HG03095 (cell line): ENCODE measurements at regions not wholly inside any gene's neighbourhood (a gene's known extent, or its start where the extent isn't known, plus 50 kb on each side); places are given as distances from the start of the nearest gene placed in this dataset.
"Not testable (repeated sequence)": the region's sequence is repeated elsewhere in the genome, so short reads cannot be mapped to it uniquely, and the experiment has no call there.

ENCODE experiments used
- ATAC-seq: cut with Tn5 transposase; IDR thresholded peaks from one replicate; pipeline ENCODE4 v1.9.1; 2021; ENCODE audit warnings: moderate library complexity; ENCODE audit not compliant: unreplicated experiment

DNA sequence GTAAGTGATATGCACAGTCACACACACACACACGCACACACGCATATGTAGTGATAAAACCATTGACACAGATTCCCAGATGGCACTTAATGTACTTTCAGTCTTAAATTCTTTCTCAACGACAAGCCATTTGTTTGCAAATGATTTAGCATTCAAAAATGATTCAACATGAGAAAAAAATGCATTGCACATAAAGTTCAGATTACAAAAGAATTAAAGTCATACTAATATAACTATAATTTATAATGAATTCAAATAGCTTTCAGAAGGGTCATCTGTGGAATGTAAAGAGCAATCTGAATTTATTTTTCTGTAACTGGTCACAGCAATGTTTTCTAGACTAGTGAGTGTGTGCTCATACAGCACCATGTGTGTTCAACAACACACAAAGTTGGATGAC lies 521.6 kb upstream of the ZNF337 start:
- no peak for ATAC-seq

DNA sequence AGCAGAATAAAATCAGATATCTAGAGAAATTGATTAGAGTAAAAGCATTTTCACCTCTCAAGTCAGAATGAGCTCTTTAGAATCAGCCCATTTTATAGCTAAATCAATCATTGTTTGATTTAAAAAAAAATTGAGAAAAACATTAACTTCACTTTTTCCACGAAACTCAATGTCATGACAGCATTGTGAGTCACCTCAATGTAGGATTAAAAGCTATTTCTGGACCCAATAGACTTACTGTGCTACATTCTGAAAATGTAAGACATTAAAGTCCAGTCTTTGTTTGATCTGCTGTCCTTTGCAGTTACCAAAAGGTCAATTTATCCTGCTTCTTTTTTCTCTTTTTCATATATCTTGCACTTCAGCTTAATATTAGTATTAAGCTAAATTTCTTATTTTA lies 519.4 kb upstream of the ZNF337 start:
- ATAC-seq: no peak

DNA sequence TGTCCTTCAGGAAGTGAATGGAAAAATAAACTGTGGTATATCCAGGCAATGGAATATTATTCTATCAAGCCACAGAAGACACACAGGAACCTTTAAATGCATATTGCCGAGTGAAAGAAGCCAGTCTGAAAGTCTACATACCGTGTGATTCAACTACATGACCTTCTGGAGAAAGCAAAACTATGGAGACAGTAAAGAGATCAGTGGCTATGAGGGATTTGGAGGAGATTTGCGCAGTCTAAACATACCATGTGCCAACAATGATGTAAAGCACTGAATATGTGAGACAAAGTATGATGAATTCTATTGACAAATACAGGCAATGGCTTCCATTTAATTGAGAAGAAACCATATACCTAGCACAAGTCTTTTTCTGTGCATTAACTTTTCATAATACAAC lies 518.3 kb upstream of the ZNF337 start:
- no peak for ATAC-seq

DNA sequence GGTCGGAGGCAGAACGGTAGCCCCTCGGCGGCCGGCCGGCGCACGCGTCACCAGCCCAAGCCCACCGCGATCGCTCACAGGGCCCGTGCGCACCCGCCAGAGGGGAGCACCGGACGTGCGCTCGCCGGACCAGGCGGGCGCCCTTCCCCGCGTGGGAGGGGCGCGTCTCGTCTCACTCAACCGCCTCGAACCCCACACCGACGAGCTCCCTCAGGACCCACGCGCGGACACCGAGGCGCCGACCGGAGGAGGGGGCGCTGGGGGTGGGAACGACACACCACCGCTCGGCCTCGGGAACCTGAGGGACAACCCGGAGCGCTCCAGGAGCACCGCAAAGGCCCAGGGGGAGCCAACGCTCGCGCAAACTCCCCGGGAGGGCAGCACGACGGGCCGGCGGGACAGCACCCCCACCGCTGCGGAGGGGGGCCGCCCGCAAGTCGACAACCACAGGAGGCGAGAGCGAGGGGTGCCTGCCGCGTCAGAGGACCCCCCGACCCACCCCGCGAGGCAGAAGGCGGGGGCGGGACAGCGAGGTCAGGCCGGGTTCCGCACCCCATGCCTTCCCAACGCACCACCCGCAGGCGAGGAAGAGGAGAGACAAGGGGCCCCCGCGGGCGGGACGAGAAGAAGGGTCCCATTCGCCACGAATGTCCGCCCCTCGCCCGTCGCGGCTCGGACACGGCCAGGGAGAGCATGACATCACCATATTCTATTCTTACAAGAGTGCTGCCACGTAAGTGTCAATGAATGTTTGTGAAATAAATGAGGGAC lies 512.7 kb upstream of the ZNF337 start:
- ATAC-seq: no peak

DNA sequence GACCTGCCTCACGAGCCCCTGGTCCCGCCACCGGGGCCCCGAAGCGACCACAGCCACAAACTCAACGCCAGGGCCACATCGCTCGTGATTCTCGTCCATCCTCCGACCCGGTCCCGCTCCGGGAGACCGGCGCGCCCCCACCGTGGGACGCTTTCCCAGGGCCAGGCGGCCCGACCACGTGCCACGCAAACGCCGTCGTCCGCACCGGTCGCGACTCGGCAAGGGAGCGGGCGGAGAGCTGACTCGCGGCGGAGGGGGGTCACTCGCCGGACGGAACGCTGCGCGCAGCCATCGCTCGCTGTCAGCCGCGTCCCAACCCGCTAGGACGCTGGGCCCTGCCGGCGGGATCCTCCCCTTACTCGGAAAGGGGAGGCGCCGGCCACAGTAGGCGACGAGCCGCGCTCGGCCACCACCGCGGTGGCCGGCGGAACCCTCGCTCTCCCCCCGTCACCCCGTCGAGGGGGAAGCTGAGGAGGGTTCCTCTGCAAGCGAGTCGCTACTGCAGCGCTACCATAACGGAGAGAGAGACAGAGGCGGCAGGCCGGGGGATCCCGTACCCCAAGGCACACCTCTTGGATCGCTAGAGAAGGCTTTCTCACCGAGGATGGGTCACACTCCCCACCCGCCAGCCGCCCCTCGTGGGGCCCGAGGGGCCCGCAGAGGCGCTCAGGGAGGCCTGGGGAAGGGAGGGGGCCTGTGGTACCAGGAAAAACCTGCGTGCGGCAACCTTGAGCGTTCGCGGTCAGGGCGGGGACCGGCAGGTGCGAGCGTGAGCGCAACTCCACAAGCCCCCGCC lies 511.8 kb upstream of the ZNF337 start:
- no peak for ATAC-seq

DNA sequence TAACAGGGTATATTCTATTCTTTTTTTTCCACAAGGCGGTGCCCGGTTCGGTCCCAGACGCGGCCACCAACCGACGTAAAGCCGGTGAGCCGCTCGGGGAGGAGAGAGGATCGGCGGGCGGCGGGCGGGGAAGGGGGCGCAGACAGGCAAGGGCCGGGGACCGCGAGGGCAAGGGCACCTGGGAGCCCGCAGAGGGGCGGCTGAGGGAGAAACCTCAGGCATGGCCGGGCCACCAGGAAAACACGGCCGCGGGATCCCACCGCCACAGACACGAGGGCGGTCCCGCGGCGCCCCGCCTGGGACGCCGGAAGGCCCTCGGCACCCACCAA lies 511.3 kb upstream of the ZNF337 start:
- not testable (repeated sequence) for ATAC-seq

DNA sequence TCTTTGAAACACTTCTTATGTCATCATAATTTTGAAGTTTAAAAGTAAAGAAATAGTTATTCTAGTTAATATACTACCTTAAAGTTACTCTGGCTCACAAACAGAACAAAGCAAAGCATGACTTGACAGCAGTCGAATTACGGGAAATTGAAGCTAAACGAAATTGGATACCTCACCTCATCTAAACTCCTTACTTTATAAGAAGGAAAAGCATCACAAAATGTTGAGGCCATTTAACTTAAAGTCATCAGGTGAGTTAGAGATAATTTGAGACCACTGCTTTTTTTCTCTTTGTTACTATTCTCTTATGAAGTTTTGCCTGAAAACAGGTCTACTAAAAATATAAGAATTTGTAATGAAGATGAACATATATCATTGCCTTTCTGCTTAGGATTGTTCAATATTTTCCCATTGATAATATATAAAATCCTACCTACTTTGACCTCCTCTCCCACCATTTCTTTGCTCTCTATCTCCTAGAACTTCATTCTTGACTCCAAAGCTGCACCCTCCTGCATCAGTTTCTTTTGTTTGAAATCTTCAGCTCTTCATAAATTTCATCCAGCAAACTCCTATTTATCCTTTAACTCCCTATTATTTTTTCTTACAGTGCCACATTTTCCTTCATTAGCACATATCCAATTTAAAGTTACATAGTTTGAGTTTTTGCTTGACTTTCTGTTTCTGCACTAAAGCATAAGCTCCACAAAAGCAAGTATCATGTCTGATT lies 510.7 kb upstream of the ZNF337 start:
- ATAC-seq: no peak

DNA sequence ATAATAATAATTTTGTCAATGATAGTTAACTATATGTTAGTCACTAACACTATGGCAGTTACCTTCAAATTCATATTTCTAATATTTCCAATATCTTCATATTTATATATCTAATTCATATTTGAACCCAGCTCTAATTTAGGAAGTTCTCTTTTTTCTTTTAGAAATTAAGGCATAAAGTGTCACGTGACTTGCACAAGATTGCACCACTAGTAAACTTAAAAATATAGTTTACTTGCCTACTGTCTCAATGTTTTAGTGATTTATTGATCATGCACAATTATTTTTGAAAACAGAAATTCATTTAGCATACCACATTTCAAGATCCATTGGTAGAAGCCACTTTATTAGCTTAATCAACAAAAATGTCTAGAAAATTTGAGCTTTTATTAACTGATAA lies 508.7 kb upstream of the ZNF337 start:
- ATAC-seq: no peak

DNA sequence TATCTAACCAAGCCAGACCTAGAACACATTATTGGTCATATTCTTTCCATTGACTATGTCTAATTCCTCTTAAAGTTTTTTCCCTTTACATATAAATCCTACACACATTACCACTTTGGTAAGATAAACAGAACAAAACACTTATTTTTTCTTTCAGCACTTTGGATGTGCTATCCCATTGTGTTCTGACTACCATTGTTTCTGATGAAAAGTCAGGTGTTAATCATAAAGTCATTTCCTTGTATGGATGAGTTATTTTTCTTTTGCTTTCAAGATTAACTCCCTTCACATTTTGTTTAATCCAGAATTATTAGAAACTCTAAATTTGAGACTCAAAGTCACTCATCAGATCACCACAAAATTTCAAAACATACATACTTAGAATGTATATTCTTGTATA lies 504.4 kb upstream of the ZNF337 start:
- ATAC-seq: not testable (repeated sequence)

DNA sequence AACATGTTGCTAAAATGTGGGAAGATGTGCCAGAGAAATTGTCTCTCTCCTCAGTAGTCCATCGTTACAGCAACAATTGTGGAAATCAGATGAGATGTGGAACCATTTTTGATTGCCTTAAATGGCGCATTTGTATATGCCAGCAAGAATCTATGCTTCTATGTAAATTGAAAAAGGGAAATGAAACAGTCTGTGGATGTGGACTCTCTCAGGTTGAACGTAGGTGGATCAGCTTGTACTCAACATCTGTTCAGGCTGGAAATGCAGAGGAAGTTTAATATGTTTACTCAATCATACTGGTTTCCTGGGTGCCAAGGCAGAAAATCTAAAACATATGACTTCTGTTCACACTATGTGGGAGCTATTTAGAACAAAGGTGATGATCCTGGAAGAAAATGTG lies 490.7 kb upstream of the ZNF337 start:
- ATAC-seq: not testable (repeated sequence)

DNA sequence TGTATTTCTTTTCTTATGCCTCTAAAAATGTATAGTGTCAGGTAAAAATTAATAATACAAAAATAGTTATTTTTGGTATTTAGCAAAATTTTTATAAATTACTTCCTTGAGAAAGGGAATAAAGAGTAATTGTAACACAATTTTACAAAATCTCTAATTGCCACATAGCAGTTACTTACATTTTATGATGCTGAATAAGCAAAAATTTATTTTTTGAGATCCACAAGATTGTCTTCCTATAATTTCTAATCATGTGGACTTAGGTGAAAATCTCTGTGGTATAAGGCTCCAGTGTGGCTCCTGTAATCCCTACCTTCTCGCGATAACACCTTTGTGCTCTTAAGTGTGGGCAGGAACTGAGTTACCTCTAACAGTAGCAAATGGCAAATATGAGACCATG lies 487.1 kb upstream of the ZNF337 start:
- not testable (repeated sequence) for ATAC-seq

DNA sequence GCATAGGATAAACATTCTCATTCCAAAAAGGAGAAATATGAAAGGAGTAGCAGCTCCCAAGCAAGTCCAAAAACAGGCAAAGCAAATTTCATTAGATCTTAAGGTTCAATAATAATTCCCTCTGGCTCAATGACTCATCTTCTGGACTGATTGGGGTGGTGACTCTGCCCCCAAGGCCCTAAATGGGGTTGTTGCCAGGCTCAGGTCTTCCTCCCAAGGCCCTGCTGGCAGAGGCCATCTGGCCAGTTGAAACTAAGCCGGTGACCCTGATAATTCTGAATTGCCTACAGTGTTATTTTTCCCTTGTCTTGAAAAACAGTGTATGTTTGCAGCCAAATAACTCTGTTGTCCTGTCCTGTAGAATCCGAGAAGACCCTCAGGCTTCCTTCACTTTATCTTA lies 484.7 kb upstream of the ZNF337 start:
- ATAC-seq: not testable (repeated sequence)

DNA sequence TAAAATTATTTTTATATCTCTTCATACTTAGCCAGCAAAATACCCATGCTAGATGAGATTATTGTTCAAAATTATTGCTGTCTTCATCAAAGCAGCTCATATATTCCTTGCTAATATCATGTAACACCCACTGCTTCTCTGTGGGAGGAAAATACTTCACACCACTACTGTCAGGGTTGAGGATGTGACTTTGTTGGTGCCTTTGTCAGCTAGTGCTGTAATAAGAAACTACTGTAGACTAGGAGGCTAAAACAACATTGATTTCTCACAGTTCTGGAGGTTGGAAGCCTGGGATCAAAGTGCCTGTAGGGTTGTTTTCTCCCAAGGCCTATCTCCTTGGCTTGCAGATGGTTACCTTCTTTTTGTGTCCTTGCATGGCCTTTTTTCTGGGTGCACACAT lies 475.2 kb upstream of the ZNF337 start:
- not testable (repeated sequence) for ATAC-seq

DNA sequence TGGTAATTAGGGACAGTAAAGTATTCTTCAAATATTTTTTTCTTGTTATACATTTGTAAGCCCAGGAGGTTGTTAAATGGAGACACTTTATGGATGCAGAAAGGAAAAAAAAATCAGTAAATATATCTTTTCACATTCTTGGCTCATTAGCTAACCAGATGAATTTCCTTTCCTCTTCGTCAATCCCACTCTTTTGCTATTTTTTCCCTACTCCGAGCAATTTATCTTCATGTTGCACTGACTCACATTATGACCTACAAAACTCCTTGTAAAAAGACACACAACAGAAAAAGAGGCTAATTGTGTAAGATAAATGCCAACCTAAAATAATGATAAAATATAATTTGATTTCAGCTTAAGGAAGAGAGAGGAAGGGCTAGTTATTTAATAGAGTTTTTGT lies 472.9 kb upstream of the ZNF337 start:
- ATAC-seq: no peak

DNA sequence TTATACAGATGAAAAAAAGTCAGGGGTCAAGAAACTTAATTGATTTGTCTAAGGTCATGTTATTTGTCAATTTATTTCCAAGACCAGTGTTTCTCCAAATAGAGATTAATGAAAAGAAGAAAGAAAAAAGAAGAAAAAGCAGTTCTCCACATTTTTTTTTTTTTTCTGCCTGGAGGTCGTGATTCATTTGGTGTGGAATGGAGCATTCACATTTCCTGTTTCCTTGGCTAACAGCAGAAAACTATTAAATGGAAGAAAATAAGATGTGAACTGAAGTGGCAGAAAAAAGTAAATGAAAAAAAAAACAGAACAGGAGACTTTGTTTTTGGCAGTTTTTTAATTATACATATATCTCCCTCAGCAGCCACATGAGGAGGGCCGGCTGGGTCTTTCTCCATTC lies 470.8 kb upstream of the ZNF337 start:
- ATAC-seq: no peak

DNA sequence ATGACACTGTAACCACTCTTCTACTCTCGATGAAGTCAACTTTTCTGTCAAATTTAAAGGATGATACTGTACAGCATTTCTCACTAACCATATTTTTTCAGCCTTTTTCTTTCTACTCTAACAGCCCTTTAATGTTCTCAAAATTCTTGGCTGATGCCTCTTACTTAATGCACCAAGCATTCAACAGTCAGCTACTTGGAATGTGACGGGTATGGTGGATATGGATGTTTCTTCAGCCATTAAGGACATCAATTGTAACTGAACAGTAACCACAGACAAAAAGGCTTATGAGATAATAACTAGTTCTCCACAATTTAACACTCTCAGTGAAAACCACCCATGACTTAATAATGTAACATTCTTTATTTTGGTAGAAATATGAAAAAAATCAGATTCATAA lies 467.2 kb upstream of the ZNF337 start:
- ATAC-seq: no peak

DNA sequence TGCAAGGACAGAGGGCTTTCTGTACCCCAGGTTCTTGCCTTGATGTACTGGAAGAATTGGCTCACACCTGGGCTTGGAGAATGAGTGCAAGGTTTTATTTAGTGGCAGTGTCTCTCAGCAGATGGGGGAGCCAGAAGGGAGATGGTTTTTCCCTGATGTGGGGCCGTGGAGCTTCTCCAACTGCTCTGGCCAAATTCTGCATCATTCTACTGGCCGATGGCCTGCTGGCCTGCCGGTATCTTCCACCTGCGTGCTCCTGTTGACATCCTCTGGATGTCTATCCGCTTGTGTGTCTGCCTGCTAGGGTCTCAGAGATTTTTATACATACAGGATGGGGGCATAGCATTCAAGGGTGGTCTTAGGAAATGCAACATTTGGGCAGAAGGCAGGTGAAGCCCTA lies 466.5 kb upstream of the ZNF337 start:
- not testable (repeated sequence) for ATAC-seq

DNA sequence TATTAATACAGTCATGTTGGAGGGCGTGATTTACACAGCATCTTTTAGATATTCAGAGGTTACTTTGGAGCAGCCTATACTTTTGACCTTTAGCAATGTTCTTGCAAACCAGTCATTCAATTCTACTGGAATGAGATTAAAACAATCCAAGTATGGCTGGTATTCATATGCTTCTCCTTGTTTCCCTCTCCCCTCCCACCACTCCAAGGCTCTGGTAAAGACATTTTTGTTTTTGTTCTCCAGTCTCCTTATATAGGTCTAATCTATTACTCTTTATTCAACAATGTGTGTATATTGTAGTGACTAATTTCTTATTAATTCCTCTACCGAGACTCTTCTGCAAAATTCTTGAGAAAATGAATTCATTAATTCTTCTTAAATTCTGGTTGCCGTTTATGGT lies 465.1 kb upstream of the ZNF337 start:
- ATAC-seq: not testable (repeated sequence)

DNA sequence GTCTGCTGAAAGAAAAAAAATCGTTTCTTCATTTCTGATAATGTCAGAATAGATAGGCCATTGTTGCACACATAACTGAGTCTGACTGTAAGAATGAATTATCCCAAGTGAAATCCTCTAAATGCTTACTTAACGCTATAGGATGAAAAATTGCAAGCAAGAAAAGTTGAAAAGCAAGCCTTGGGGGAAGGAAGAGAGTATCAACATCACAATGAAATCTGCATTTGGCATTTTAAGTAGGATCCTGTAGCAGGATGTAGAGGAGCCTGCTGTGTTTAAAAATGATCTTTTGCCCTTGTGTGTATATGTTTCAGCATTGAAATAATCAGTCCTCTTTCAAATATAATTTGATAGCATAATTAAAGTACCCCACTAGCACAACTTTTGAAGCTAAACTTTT lies 464.3 kb upstream of the ZNF337 start:
- not testable (repeated sequence) for ATAC-seq

DNA sequence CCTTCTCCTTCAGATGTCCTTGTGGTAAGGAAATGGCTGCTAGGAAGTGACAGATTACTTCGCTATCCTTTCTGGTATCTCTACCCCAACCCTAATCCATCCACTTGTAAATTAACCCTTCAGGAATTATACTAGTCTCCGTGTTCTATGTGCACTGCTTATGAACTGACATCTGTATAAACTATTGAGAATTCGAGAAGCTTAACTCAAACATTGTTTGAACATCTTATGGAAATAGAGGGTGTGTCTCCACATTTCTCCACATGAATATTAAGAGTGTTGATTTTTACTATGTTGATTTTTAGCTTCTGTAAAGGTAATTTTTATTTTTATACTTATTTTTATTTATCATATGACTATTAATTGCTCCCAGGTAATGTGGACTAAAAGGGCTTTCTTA lies 457.6 kb upstream of the ZNF337 start:
- ATAC-seq: no peak

DNA sequence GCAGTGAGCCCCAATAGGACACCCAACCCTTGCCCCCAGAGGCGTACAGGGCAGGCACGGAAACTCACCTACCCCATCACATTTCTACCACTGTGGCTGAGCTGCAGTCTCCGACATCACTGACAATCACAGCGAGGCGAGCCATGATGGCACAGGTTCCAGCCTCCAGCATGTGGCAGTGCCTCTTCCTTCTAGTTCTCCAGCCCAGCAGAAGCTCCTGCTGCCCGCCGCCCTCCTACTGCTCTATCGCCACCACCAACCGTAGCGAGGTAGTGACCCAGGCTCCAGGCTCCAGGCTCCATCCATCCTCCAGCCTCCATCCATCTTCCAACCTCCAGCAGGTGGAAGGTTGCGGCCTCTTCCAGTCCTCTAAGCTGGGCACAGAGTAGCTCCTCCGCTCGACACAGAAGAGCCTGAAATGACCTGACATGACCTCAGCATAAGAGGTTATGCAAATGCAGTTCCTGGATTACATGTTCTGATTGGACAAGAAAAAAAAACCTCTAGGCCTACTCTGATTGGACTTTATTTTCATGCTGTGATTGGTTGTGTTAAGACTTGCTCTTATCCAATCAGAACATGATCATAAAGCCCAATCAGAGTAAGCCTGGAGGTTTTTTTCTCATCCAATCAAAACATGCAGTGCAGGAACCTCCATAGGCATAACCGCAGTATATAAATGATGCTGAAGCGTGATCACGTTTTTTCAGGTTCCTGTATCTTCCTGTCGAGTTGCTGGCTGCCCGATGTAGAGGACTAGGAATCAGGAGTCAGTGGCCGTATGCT lies 438.9 kb upstream of the ZNF337 start:
- no peak for ATAC-seq
